ENCODE measurements at regions not wholly inside any gene's neighbourhood (a gene's known extent, or its start where the extent isn't known, plus 50 kb on each side); places are given as distances from the start of the nearest gene placed in this dataset.

- TF ChIP-seq TAF1 (IDR thresholded peaks at IDR 0.05; ENCODE audit: low read depth) = no peak
- TF ChIP-seq RAD21 (IDR thresholded peaks at IDR 0.05; ENCODE audit: low read depth) = no peak
- TF ChIP-seq USF1 (IDR thresholded peaks at IDR 0.05) = no peak
- TF ChIP-seq TEAD4 (IDR thresholded peaks at IDR 0.05) = no peak
- TF ChIP-seq FOXM1 (IDR thresholded peaks at IDR 0.05; ENCODE audit: borderline replicate concordance, low read depth) = no peak
- no peak for TF ChIP-seq NFIC (IDR thresholded peaks at IDR 0.05)
- no peak for TF ChIP-seq EGR1 (IDR thresholded peaks at IDR 0.05)
These were observed 52.4 kb upstream of the SLC1A4 start for GRCh38 chr2:64936809-64937208.

- TF ChIP-seq USF1 (IDR thresholded peaks at IDR 0.05) = no peak
- TF ChIP-seq CREB1 (IDR thresholded peaks at IDR 0.05; ENCODE audit: low read depth) = no peak
- no peak for TF ChIP-seq TCF12 (IDR thresholded peaks at IDR 0.05; ENCODE audit: low read depth)
- no peak for TF ChIP-seq TEAD4 (IDR thresholded peaks at IDR 0.05)
- no peak for TF ChIP-seq ZBTB7A (IDR thresholded peaks at IDR 0.05; ENCODE audit: low read depth)
- no peak for TF ChIP-seq MAX (IDR thresholded peaks at IDR 0.05)
- TF ChIP-seq TAF1 (IDR thresholded peaks at IDR 0.05; ENCODE audit: low read depth) = no peak
These were observed 51.3 kb upstream of the SLC1A4 start for GRCh38 chr2:64937687-64938491.

- no peak for TF ChIP-seq NFIC (IDR thresholded peaks at IDR 0.05)
- no peak for TF ChIP-seq TAF1 (IDR thresholded peaks at IDR 0.05; ENCODE audit: low read depth)
- no peak for TF ChIP-seq TCF12 (IDR thresholded peaks at IDR 0.05; ENCODE audit: low read depth)
- TF ChIP-seq MAX (IDR thresholded peaks at IDR 0.05) = no peak
These were observed 50.5 kb upstream of the SLC1A4 start for GRCh38 chr2:64938607-64939285.

GRCh38 chr2:64939332-64939917, 49.8 kb upstream of the SLC1A4 start:
- no peak for TF ChIP-seq CEBPB (IDR thresholded peaks at IDR 0.05)
- no peak for TF ChIP-seq EGR1 (IDR thresholded peaks at IDR 0.05)
- TF ChIP-seq RAD21 (IDR thresholded peaks at IDR 0.05; ENCODE audit: low read depth) = no peak
- no peak for TF ChIP-seq EP300 (IDR thresholded peaks at IDR 0.05; ENCODE audit: borderline replicate concordance)

Measured in Ishikawa (cell line).